Liver (tissue), 3 donors: ENCODE measurements at regions not wholly inside any gene's neighbourhood (a gene's known extent, or its start where the extent isn't known, plus 50 kb on each side); places are given as distances from the start of the nearest gene placed in this dataset.

Source experiments
- CTCF ChIP-seq: fragments of 150-350 bp; IDR thresholded peaks from 2 replicates; pipeline ENCODE4 v1.5.1; 2017; ENCODE audit warnings: improper control_type of control experiment, low read depth, low read length; ENCODE audit not compliant: missing input control
- JUND ChIP-seq, 2 donors: IDR thresholded peaks; 2 replicates each; pipeline ENCODE4 v1.6.1; 2016; ENCODE audit warnings: antibody characterized with exemption in 2 of 2
- SP1 ChIP-seq: IDR thresholded peaks from 2 replicates; pipeline ENCODE4 v1.6.1; 2018; ENCODE audit warnings: antibody characterized with exemption, mild to moderate bottlenecking
- donor health status: healthy.
- donor health status: healthy.

- TF ChIP-seq JUND (IDR thresholded peaks at IDR 0.05) (no peak), CTCF (no peak), SP1 (no peak)
These were observed 76.8 kb upstream of the PCSK1 start for GRCh38 chr5:96509721-96510350.
